CD4-positive, alpha-beta memory T cell (primary cell): ENCODE measurements at regions not wholly inside any gene's neighbourhood (a gene's known extent, or its start where the extent isn't known, plus 50 kb on each side); places are given as distances from the start of the nearest gene placed in this dataset.

Experiments used
- CTCF ChIA-PET: fragments of 350-600 bp; sonication (Branson Sonifier 250); formaldehyde crosslinking; loops from one replicate; lab custom pipeline; 2021; ENCODE audit warnings: inconsistent platforms; ENCODE audit not compliant: partially characterized antibody; lab: Charles Lee
- POLR2A ChIA-PET: fragments of 350-600 bp; sonication (Branson Sonifier 250); formaldehyde crosslinking; loops from one replicate; lab custom pipeline; 2021; ENCODE audit not compliant: partially characterized antibody; lab: Charles Lee
- DNase-seq, 5 donors: peaks; one replicate each; pipeline versions ENCODE4 v3.0.0 to v3.0.0-alpha.2; 2020 to 2022; ENCODE audit warnings: mixed read lengths in 1 of 5
- H3K27ac ChIP-seq: one replicate; pipeline ENCODE4 v1.7.0; 2013; ENCODE audit warnings: low read depth, low read length
- H3K27me3 ChIP-seq: 2 replicates; pipeline ENCODE4 v1.7.0; 2013; ENCODE audit warnings: mild to moderate bottlenecking, low read length, moderate library complexity; ENCODE audit not compliant: insufficient read depth
- H3K36me3 ChIP-seq: 2 replicates; pipeline ENCODE4 v1.7.0; 2013; ENCODE audit warnings: mild to moderate bottlenecking, low read length, moderate library complexity; ENCODE audit not compliant: insufficient read depth
- H3K4me1 ChIP-seq: 2 replicates; pipeline ENCODE4 v1.7.0; 2013; ENCODE audit warnings: mild to moderate bottlenecking, low read length, moderate library complexity; ENCODE audit not compliant: insufficient read depth
- H3K4me3 ChIP-seq, 2 donors: one replicate each; pipeline ENCODE4 v1.7.0; 2013; ENCODE audit warnings: low read length in 2 of 2, mild to moderate bottlenecking in 1 of 2
- H3K9me3 ChIP-seq, 2 donors: one replicate each; pipeline ENCODE4 v1.7.0; 2013; ENCODE audit warnings: low read length in 2 of 2, control low read depth in 1 of 2; ENCODE audit not compliant: control insufficient read depth in 1 of 2
- H3K27ac Mint-ChIP-seq, 7 donors: one replicate each; pipeline ENCODE4 v1.8.0; 2020 to 2021; ENCODE audit warnings: mixed read lengths in 7 of 7, mild to moderate bottlenecking in 6 of 7, inconsistent platforms in 3 of 7, moderate library complexity in 3 of 7
- H3K27me3 Mint-ChIP-seq, 2 donors: one replicate each; pipeline ENCODE4 v1.8.0; 2020 to 2021; ENCODE audit warnings: mixed read lengths in 2 of 2
- H3K36me3 Mint-ChIP-seq, 2 donors: one replicate each; pipeline ENCODE4 v1.8.0; 2020 to 2021; ENCODE audit warnings: mixed read lengths in 2 of 2, inconsistent platforms in 1 of 2, mild to moderate bottlenecking in 1 of 2
- H3K4me1 Mint-ChIP-seq, 4 donors: one replicate each; pipeline ENCODE4 v1.8.0; 2020 to 2021; ENCODE audit warnings: mixed read lengths in 4 of 4, mild to moderate bottlenecking in 1 of 4
- H3K4me3 Mint-ChIP-seq, 8 donors: one replicate each; pipeline ENCODE4 v1.8.0; 2020 to 2021; ENCODE audit warnings: mixed read lengths in 8 of 8, mild to moderate bottlenecking in 7 of 8, moderate library complexity in 6 of 8, inconsistent platforms in 3 of 8
- H3K9me3 Mint-ChIP-seq, 8 donors: one replicate each; pipeline ENCODE4 v1.8.0; 2020 to 2021; ENCODE audit warnings: mixed read lengths in 8 of 8, mild to moderate bottlenecking in 5 of 8, inconsistent platforms in 3 of 8, moderate library complexity in 1 of 8
- intact Hi-C: fragments of 100-400 bp; cut with micrococcal nuclease; formaldehyde crosslinking; loops from one replicate; pipeline ENCODE4 v1.15.1; 2023

GRCh38 chr17:22654447-22654846 lies 962.1 kb downstream of the KCNJ18 start:
- no peaks in the 10 kb centered on the region for H3K36me3 Mint-ChIP-seq
- no peaks in the 10 kb centered on the region for H3K36me3 ChIP-seq
- POLR2A ChIA-PET: no interaction called here
- H3K4me1 Mint-ChIP-seq: no peaks in the 10 kb centered on the region
- no peak overlapping the region for H3K4me3 Mint-ChIP-seq
- H3K27ac ChIP-seq: no peak overlapping the region
- no peak overlapping the region for H3K4me3 ChIP-seq
- H3K9me3 Mint-ChIP-seq: peaks cover 0 to 16% (median 4%) of the 10 kb centered on the region in 8 donors
- H3K27ac Mint-ChIP-seq: no peak overlapping the region
- no peaks in the 10 kb centered on the region for H3K4me1 ChIP-seq
- DNase-seq: no peak
- no peaks in the 10 kb centered on the region for H3K9me3 ChIP-seq
- no peaks in the 10 kb centered on the region for H3K27me3 Mint-ChIP-seq
- H3K27me3 ChIP-seq: no peaks in the 10 kb centered on the region
- CTCF ChIA-PET: no interaction called here
- intact Hi-C loops: no loop called here

- no peaks in the 10 kb centered on the region for H3K4me1 Mint-ChIP-seq
- no peak overlapping the region for H3K4me3 ChIP-seq
- H3K36me3 Mint-ChIP-seq: no peaks in the 10 kb centered on the region
- H3K9me3 ChIP-seq: no peaks in the 10 kb centered on the region
- intact Hi-C loops: no loop called here
- CTCF ChIA-PET: no interaction called here
- no peak for DNase-seq
- no peaks in the 10 kb centered on the region for H3K4me1 ChIP-seq
- no peak overlapping the region for H3K4me3 Mint-ChIP-seq
- POLR2A ChIA-PET: no interaction called here
- no peaks in the 10 kb centered on the region for H3K27me3 ChIP-seq
- H3K27ac ChIP-seq: no peak overlapping the region
- H3K27ac Mint-ChIP-seq: no peak overlapping the region
- H3K27me3 Mint-ChIP-seq: no peaks in the 10 kb centered on the region
- no peaks in the 10 kb centered on the region for H3K36me3 ChIP-seq
- peaks cover 0 to 22% (median 2%) of the 10 kb centered on the region in 8 donors for H3K9me3 Mint-ChIP-seq
Observed at GRCh38 chr17:22669721-22670120, 977.4 kb downstream of the KCNJ18 start.

GRCh38 chr17:22671110-22671509 lies 978.8 kb downstream of the KCNJ18 start:
- H3K4me1 Mint-ChIP-seq: no peaks in the 10 kb centered on the region
- Histone ChIP-seq H3K4me3 (no peak overlapping the region), H3K9me3 (no peaks in the 10 kb centered on the region), H3K27me3 (no peaks in the 10 kb centered on the region), H3K27ac (no peak overlapping the region), H3K36me3 (no peaks in the 10 kb centered on the region), H3K4me1 (no peaks in the 10 kb centered on the region)
- CTCF ChIA-PET: no interaction called here
- no peak for DNase-seq
- intact Hi-C loops: no loop called here
- no peaks in the 10 kb centered on the region for H3K27me3 Mint-ChIP-seq
- H3K9me3 Mint-ChIP-seq: peaks cover 0 to 23% (median 5%) of the 10 kb centered on the region in 8 donors
- H3K4me3 Mint-ChIP-seq: no peak overlapping the region
- H3K36me3 Mint-ChIP-seq: no peaks in the 10 kb centered on the region
- H3K27ac Mint-ChIP-seq: peak overlapping the region in 1 of 7 donors; percentile 2
- POLR2A ChIA-PET: no interaction called here

- Mint-ChIP-seq H3K36me3 (no peaks in the 10 kb centered on the region), H3K9me3 (peaks cover 0 to 27% (median 12%) of the 10 kb centered on the region in 8 donors), H3K4me3 (no peak overlapping the region), H3K27me3 (no peaks in the 10 kb centered on the region), H3K27ac (no peak overlapping the region), H3K4me1 (no peaks in the 10 kb centered on the region)
- Histone ChIP-seq H3K4me1 (no peaks in the 10 kb centered on the region), H3K9me3 (no peaks in the 10 kb centered on the region), H3K36me3 (no peaks in the 10 kb centered on the region), H3K27ac (no peak overlapping the region), H3K4me3 (no peak overlapping the region), H3K27me3 (no peaks in the 10 kb centered on the region)
- POLR2A ChIA-PET: no interaction called here
- DNase-seq: no peak
- CTCF ChIA-PET: no interaction called here
- intact Hi-C loops: no loop called here
Observed at GRCh38 chr17:22692066-22692805, 999.9 kb downstream of the KCNJ18 start.

GRCh38 chr17:22692806-22693171 lies 1000.5 kb downstream of the KCNJ18 start:
- Mint-ChIP-seq H3K4me1 (no peaks in the 10 kb centered on the region), H3K4me3 (no peak overlapping the region), H3K9me3 (peaks cover 0 to 28% (median 13%) of the 10 kb centered on the region in 8 donors), H3K27me3 (no peaks in the 10 kb centered on the region), H3K36me3 (no peaks in the 10 kb centered on the region), H3K27ac (no peak overlapping the region)
- no peaks in the 10 kb centered on the region for H3K9me3 ChIP-seq
- no peak overlapping the region for H3K4me3 ChIP-seq
- no peaks in the 10 kb centered on the region for H3K36me3 ChIP-seq
- no peak overlapping the region for H3K27ac ChIP-seq
- DNase-seq: no peak
- CTCF ChIA-PET: no interaction called here
- POLR2A ChIA-PET: no interaction called here
- no peaks in the 10 kb centered on the region for H3K4me1 ChIP-seq
- no peaks in the 10 kb centered on the region for H3K27me3 ChIP-seq
- intact Hi-C loops: no loop called here

GRCh38 chr17:22694362-22695227 lies 1002.3 kb downstream of the KCNJ18 start:
- no peak overlapping the region for H3K4me3 Mint-ChIP-seq
- POLR2A ChIA-PET: no interaction called here
- intact Hi-C loops: no loop called here
- no peaks in the 10 kb centered on the region for H3K27me3 Mint-ChIP-seq
- Histone ChIP-seq H3K4me1 (no peaks in the 10 kb centered on the region), H3K36me3 (no peaks in the 10 kb centered on the region), H3K4me3 (no peak overlapping the region), H3K27ac (no peak overlapping the region), H3K27me3 (no peaks in the 10 kb centered on the region), H3K9me3 (peaks cover 0 to 7% of the 10 kb centered on the region in 2 donors)
- no peaks in the 10 kb centered on the region for H3K36me3 Mint-ChIP-seq
- H3K9me3 Mint-ChIP-seq: peaks cover 0 to 42% (median 20%) of the 10 kb centered on the region in 8 donors
- DNase-seq: no peak
- no peaks in the 10 kb centered on the region for H3K4me1 Mint-ChIP-seq
- CTCF ChIA-PET: no interaction called here
- H3K27ac Mint-ChIP-seq: peak overlapping the region in 1 of 7 donors; percentile 76

GRCh38 chr17:22695228-22695619 lies 1002.9 kb downstream of the KCNJ18 start:
- intact Hi-C loops: no loop called here
- no peaks in the 10 kb centered on the region for H3K27me3 ChIP-seq
- Mint-ChIP-seq H3K36me3 (no peaks in the 10 kb centered on the region), H3K4me3 (no peak overlapping the region), H3K4me1 (no peaks in the 10 kb centered on the region), H3K27me3 (no peaks in the 10 kb centered on the region), H3K9me3 (peaks cover 0 to 42% (median 20%) of the 10 kb centered on the region in 8 donors), H3K27ac (peak overlapping the region in 1 of 7 donors; percentile 18)
- H3K9me3 ChIP-seq: peaks cover 0 to 7% of the 10 kb centered on the region in 2 donors
- no peaks in the 10 kb centered on the region for H3K36me3 ChIP-seq
- no peak overlapping the region for H3K27ac ChIP-seq
- no peaks in the 10 kb centered on the region for H3K4me1 ChIP-seq
- DNase-seq: no peak
- no peak overlapping the region for H3K4me3 ChIP-seq
- CTCF ChIA-PET: no interaction called here
- POLR2A ChIA-PET: no interaction called here
